NCI-H460 (cell line): ENCODE measurements at regions not wholly inside any gene's neighbourhood (a gene's known extent, or its start where the extent isn't known, plus 50 kb on each side); places are given as distances from the start of the nearest gene placed in this dataset.

Source experiments
- DNase-seq: peaks from one replicate; pipeline ENCODE4 v3.0.0-alpha.2; 2016; ENCODE audit warnings: low read depth; ENCODE audit errors: extremely low read depth

- no peak for DNase-seq
These were observed 140.0 kb upstream of the GPC1 start for GRCh38 chr2:240295256-240296103.

GRCh38 chr2:240296104-240296406, 139.4 kb upstream of the GPC1 start:
- no peak for DNase-seq

- DNase-seq = no peak
These were observed 138.8 kb upstream of the GPC1 start for GRCh38 chr2:240296476-240297255.

GRCh38 chr2:240297256-240298116, 138.0 kb upstream of the GPC1 start:
- DNase-seq = no peak

- DNase-seq = no peak
These were observed 137.2 kb upstream of the GPC1 start for GRCh38 chr2:240298117-240298790.

- no peak for DNase-seq
These were observed 136.4 kb upstream of the GPC1 start for GRCh38 chr2:240298803-240299709.

GRCh38 chr2:240299710-240300068, 135.8 kb upstream of the GPC1 start:
- no peak for DNase-seq

GRCh38 chr2:240300261-240300821, 135.1 kb upstream of the GPC1 start:
- DNase-seq = no peak

GRCh38 chr2:240300840-240301239, 134.6 kb upstream of the GPC1 start:
- no peak for DNase-seq

GRCh38 chr2:240301256-240301795, 134.1 kb upstream of the GPC1 start:
- no peak for DNase-seq

- no peak for DNase-seq
These were observed 133.4 kb upstream of the GPC1 start for GRCh38 chr2:240302041-240302440.

GRCh38 chr2:240302933-240303595, 132.4 kb upstream of the GPC1 start:
- no peak for DNase-seq

- DNase-seq = no peak
These were observed 131.3 kb upstream of the GPC1 start for GRCh38 chr2:240303896-240304745.

GRCh38 chr2:240304746-240305161, 130.7 kb upstream of the GPC1 start:
- no peak for DNase-seq

GRCh38 chr2:240305369-240305962, 130.0 kb upstream of the GPC1 start:
- no peak for DNase-seq

GRCh38 chr2:240306185-240306584, 129.3 kb upstream of the GPC1 start:
- DNase-seq = no peak

- no peak for DNase-seq
These were observed 127.3 kb upstream of the GPC1 start for GRCh38 chr2:240308111-240308651.
